ENCODE measurements at regions not wholly inside any gene's neighbourhood (a gene's known extent, or its start where the extent isn't known, plus 50 kb on each side); places are given as distances from the start of the nearest gene placed in this dataset.

- no peak overlapping the region for H3K4me3 ChIP-seq (ENCODE audit: low read depth, low read length)
- TF ChIP-seq CTCF (IDR thresholded peaks at IDR 0.05; ENCODE audit: low read depth, low read length, missing control alignments): no peak
- no peak for DNase-seq (ENCODE audit: low read depth)
Observed at GRCh38 chr7:51517187-51517586, 200.6 kb upstream of the COBL start.

DNA sequence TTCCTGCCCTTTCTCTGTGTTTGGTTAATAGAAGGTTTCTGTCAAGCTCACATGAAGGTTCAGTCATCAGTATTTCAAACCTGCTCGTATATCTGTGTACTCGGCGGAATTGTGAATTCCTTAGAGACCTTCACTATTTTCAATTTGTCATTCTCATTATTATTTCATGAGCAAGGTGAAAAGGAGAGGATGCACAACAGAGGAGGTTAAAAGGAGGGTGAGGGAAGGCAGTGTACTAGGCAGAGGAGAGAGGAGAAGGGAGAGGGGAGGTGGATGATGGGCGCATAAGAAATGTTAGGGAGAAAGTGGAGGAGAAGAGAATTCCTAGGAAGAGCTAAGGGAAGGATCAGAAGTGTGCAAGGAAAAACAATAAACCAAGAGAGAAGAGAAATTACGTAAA is 185.0 kb upstream of the COBL start:
- TF ChIP-seq CTCF (IDR thresholded peaks at IDR 0.05; ENCODE audit: low read depth, low read length, missing control alignments): no peak
- no peak for DNase-seq (ENCODE audit: low read depth)
- no peak overlapping the region for H3K4me3 ChIP-seq (ENCODE audit: low read depth, low read length)

DNA sequence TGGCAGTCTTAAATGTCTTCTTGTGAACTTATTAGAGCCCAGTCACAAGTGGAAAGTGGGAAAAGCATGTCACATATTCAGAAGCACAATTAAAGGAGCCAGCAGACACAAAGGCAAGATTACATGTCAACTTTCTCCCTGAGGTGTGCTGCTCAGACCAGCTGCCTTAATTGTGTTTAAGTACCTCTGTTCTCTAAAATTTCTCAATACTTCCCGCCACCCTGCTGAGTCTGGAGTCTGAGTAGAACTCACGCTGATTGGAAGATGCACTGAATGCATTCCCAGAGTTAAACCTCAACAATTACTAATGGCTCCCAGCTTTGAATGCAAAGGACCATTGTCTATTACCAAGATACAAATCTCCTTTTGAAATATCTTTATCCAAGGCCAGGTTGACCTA is 166.4 kb upstream of the COBL start:
- no peak overlapping the region for H3K4me3 ChIP-seq (ENCODE audit: low read depth, low read length)
- no peak for TF ChIP-seq CTCF (IDR thresholded peaks at IDR 0.05; ENCODE audit: low read depth, low read length, missing control alignments)
- DNase-seq (ENCODE audit: low read depth): no peak

GRCh38 chr7:51481421-51481820 is 164.8 kb upstream of the COBL start:
- TF ChIP-seq CTCF (IDR thresholded peaks at IDR 0.05; ENCODE audit: low read depth, low read length, missing control alignments): no peak
- H3K4me3 ChIP-seq (ENCODE audit: low read depth, low read length): no peak overlapping the region
- no peak for DNase-seq (ENCODE audit: low read depth)

GRCh38 chr7:51477819-51478218 is 161.2 kb upstream of the COBL start:
- DNase-seq (ENCODE audit: low read depth): no peak
- H3K4me3 ChIP-seq (ENCODE audit: low read depth, low read length): no peak overlapping the region
- no peak for TF ChIP-seq CTCF (IDR thresholded peaks at IDR 0.05; ENCODE audit: low read depth, low read length, missing control alignments)

GRCh38 chr7:51477323-51477722 is 160.7 kb upstream of the COBL start:
- TF ChIP-seq CTCF (IDR thresholded peaks at IDR 0.05; ENCODE audit: low read depth, low read length, missing control alignments): no peak
- no peak for DNase-seq (ENCODE audit: low read depth)
- no peak overlapping the region for H3K4me3 ChIP-seq (ENCODE audit: low read depth, low read length)

GRCh38 chr7:51476026-51476425 is 159.4 kb upstream of the COBL start:
- TF ChIP-seq CTCF (IDR thresholded peaks at IDR 0.05; ENCODE audit: low read depth, low read length, missing control alignments): no peak
- DNase-seq (ENCODE audit: low read depth): no peak

More at GRCh38 chr7:51476026-51476425, 159.4 kb upstream of the COBL start:
- no peak overlapping the region for H3K4me3 ChIP-seq (ENCODE audit: low read depth, low read length)
